IPS-NIHi11 (cell line): ENCODE measurements at regions not wholly inside any gene's neighbourhood (a gene's known extent, or its start where the extent isn't known, plus 50 kb on each side); places are given as distances from the start of the nearest gene placed in this dataset.

Experiments
- DNase-seq: peaks from one replicate; pipeline ENCODE4 v3.0.0; 2012; ENCODE audit warnings: mixed read lengths, low spot score

GRCh38 chr14:104462651-104463630 is 116.6 kb upstream of the C14orf180 start:
- DNase-seq = no peak

GRCh38 chr14:104464907-104465306 is 114.7 kb upstream of the C14orf180 start:
- no peak for DNase-seq

GRCh38 chr14:104465482-104466390 is 113.8 kb upstream of the C14orf180 start:
- DNase-seq = no peak

- no peak for DNase-seq
Observed at GRCh38 chr14:104467236-104467635, 112.3 kb upstream of the C14orf180 start.

- DNase-seq = no peak
Observed at GRCh38 chr14:104467641-104468040, 111.9 kb upstream of the C14orf180 start.

GRCh38 chr14:104469591-104469990 is 110.0 kb upstream of the C14orf180 start:
- no peak for DNase-seq

GRCh38 chr14:104470588-104470987 is 109.0 kb upstream of the C14orf180 start:
- no peak for DNase-seq

- DNase-seq = no peak
Observed at GRCh38 chr14:104471114-104471513, 108.5 kb upstream of the C14orf180 start.

GRCh38 chr14:104472073-104472472 is 107.5 kb upstream of the C14orf180 start:
- DNase-seq = no peak

- DNase-seq = no peak
Observed at GRCh38 chr14:104472536-104473243, 106.9 kb upstream of the C14orf180 start.

GRCh38 chr14:104473244-104473565 is 106.4 kb upstream of the C14orf180 start:
- DNase-seq = peak; percentile 78

- no peak for DNase-seq
Observed at GRCh38 chr14:104473649-104474494, 105.7 kb upstream of the C14orf180 start.

- no peak for DNase-seq
Observed at GRCh38 chr14:104474495-104475213, 104.9 kb upstream of the C14orf180 start.

GRCh38 chr14:104475256-104475655 is 104.3 kb upstream of the C14orf180 start:
- DNase-seq = no peak

- DNase-seq = no peak
Observed at GRCh38 chr14:104475802-104476201, 103.8 kb upstream of the C14orf180 start.

GRCh38 chr14:104476437-104476836 is 103.1 kb upstream of the C14orf180 start:
- no peak for DNase-seq

GRCh38 chr14:104477117-104477623 is 102.4 kb upstream of the C14orf180 start:
- no peak for DNase-seq

GRCh38 chr14:104477666-104478380 is 101.7 kb upstream of the C14orf180 start:
- DNase-seq = no peak

- no peak for DNase-seq
Observed at GRCh38 chr14:104478656-104479055, 100.9 kb upstream of the C14orf180 start.

GRCh38 chr14:104479901-104480300 is 99.7 kb upstream of the C14orf180 start:
- DNase-seq = no peak
